Adipocyte (in vitro differentiated cells): ENCODE measurements at regions not wholly inside any gene's neighbourhood (a gene's known extent, or its start where the extent isn't known, plus 50 kb on each side); places are given as distances from the start of the nearest gene placed in this dataset.

Source experiments
- DNase-seq: peaks from one replicate; pipeline ENCODE4 v3.0.0-alpha.2; 2015; ENCODE audit warnings: low read depth
- H3K27me3 ChIP-seq: replicated peaks from 2 replicates; pipeline ENCODE4 v1.7.0; 2013; ENCODE audit warnings: mild to moderate bottlenecking, low read length, moderate library complexity; ENCODE audit not compliant: control insufficient read depth, insufficient read depth
- H3K36me3 ChIP-seq: 2 replicates; pipeline ENCODE4 v1.7.0; 2013; ENCODE audit warnings: low read length, mild to moderate bottlenecking, moderate library complexity; ENCODE audit not compliant: control insufficient read depth, insufficient read depth, severe bottlenecking
- H3K4me1 ChIP-seq: 2 replicates; pipeline ENCODE4 v1.7.0; 2013; ENCODE audit warnings: mild to moderate bottlenecking, low read length, moderate library complexity; ENCODE audit not compliant: control insufficient read depth, insufficient read depth
- H3K4me3 ChIP-seq: 2 replicates; pipeline ENCODE4 v1.7.0; 2013; ENCODE audit warnings: mild to moderate bottlenecking, low read length, moderate library complexity
- H3K9ac ChIP-seq: 2 replicates; pipeline ENCODE4 v1.7.0; 2013; ENCODE audit warnings: mild to moderate bottlenecking, low read length, moderate library complexity
- H3K9me3 ChIP-seq: 2 replicates; pipeline ENCODE4 v1.7.0; 2013; ENCODE audit warnings: mild to moderate bottlenecking, low read length, moderate library complexity; ENCODE audit not compliant: control insufficient read depth

DNA sequence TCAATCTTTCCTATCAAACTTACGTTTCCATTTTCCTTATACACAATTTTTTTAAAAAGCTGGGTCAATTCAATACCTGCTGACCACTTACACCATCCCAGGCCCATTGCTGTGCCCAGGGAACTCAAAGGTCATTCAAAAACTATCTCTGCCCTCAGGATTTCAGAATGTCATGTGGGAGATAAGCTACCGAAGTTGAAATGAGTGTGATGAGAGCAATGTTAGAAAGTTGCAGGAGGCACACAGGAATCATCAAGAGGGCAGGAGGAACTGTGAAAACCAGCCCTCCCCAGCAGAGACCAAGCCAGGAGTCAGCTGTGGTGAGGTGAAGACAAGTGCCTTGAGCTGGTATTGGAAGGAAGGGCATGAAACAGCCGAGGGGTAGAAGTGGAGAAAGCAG lies 195.9 kb downstream of the HS3ST3A1 start:
- Histone ChIP-seq H3K36me3 (no peaks in the 10 kb centered on the region), H3K9ac (no peak overlapping the region), H3K27me3 (no peaks in the 10 kb centered on the region), H3K4me3 (no peak overlapping the region), H3K4me1 (peaks cover 15% of the 10 kb centered on the region), H3K9me3 (no peaks in the 10 kb centered on the region)
- no peak for DNase-seq

- peaks cover 8% of the 10 kb centered on the region for H3K4me1 ChIP-seq
- DNase-seq, result no peak
- no peak overlapping the region for H3K4me3 ChIP-seq
- no peaks in the 10 kb centered on the region for H3K9me3 ChIP-seq
- no peaks in the 10 kb centered on the region for H3K36me3 ChIP-seq
- no peak overlapping the region for H3K9ac ChIP-seq
- no peaks in the 10 kb centered on the region for H3K27me3 ChIP-seq
Observed at GRCh38 chr17:13405080-13405479, 196.6 kb downstream of the HS3ST3A1 start.

- DNase-seq, result no peak
- no peaks in the 10 kb centered on the region for H3K36me3 ChIP-seq
- no peak overlapping the region for H3K4me3 ChIP-seq
- no peaks in the 10 kb centered on the region for H3K27me3 ChIP-seq
- H3K9me3 ChIP-seq, result no peaks in the 10 kb centered on the region
- peaks cover 4% of the 10 kb centered on the region for H3K4me1 ChIP-seq
- H3K9ac ChIP-seq, result no peak overlapping the region
Observed at GRCh38 chr17:13403982-13404946, 197.5 kb downstream of the HS3ST3A1 start.

DNA sequence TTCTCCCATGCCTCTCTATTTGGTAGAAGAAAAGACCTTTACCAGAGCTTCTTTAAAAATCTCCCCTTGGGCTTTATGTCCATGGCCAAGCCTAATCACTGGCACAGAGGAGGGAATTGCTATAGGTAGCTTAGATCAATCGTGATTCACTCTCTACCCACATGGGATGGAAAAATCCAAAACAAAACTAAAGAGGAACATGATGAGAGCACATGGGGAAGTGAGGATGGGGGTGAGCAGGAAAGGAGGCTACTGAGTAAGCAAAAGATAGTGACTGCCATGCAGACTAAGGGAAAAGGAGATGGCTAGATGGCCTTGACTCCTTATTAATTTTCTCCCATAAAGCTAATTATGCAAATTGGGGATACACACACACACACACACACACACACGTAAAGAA lies 201.2 kb downstream of the HS3ST3A1 start:
- no peak for DNase-seq
- peaks cover 9% of the 10 kb centered on the region for H3K4me1 ChIP-seq

DNA sequence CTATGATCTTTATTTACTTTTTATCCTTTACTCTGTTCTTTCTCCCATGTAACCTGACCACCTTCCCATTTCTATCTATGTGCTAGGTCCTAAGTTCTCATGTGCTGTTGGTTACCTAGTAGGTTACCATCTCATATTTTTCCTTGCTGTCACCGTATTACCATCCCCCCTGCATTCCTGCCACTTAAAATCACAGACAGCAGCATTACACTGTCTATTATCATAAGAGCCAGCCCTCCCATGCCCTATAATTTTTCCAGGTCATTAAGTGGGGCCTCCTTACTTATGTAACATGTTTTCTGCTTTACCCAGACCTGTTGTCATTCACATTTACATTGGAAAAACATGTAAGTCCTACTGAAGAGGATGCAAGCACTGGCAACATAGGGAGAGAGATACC lies 202.9 kb downstream of the HS3ST3A1 start:
- no peak overlapping the region for H3K4me3 ChIP-seq
- no peak overlapping the region for H3K9ac ChIP-seq
- no peak for DNase-seq
- H3K4me1 ChIP-seq, result peaks cover 23% of the 10 kb centered on the region
- H3K36me3 ChIP-seq, result no peaks in the 10 kb centered on the region
- no peaks in the 10 kb centered on the region for H3K9me3 ChIP-seq
- no peaks in the 10 kb centered on the region for H3K27me3 ChIP-seq

More for the DNA sequence above, 201.2 kb downstream of the HS3ST3A1 start:
- H3K9ac ChIP-seq, result no peak overlapping the region
- no peaks in the 10 kb centered on the region for H3K27me3 ChIP-seq
- H3K36me3 ChIP-seq, result no peaks in the 10 kb centered on the region
- no peak overlapping the region for H3K4me3 ChIP-seq
- H3K9me3 ChIP-seq, result no peaks in the 10 kb centered on the region

DNA sequence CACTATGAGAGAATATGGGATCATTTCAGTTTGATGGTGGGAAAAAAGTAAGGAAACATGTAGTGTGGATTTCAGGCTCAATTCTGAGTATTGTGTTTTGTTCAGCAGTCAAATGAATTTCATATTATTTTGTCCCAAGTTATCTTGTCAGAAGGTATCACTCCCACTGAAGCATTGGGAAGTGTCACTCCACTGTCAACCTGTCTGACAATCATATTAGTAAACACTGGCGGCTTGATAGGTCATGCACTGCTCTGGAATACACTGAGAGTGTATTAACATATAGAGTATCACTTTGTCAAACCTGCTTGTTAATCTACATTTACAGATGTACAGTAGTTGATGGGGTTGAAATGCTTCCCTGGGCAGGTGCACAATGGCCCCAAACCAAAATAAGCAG lies 203.6 kb downstream of the HS3ST3A1 start:
- Histone ChIP-seq H3K27me3 (no peaks in the 10 kb centered on the region), H3K9ac (no peak overlapping the region), H3K4me1 (peaks cover 26% of the 10 kb centered on the region), H3K4me3 (no peak overlapping the region), H3K36me3 (no peaks in the 10 kb centered on the region), H3K9me3 (no peaks in the 10 kb centered on the region)
- DNase-seq, result no peak

DNA sequence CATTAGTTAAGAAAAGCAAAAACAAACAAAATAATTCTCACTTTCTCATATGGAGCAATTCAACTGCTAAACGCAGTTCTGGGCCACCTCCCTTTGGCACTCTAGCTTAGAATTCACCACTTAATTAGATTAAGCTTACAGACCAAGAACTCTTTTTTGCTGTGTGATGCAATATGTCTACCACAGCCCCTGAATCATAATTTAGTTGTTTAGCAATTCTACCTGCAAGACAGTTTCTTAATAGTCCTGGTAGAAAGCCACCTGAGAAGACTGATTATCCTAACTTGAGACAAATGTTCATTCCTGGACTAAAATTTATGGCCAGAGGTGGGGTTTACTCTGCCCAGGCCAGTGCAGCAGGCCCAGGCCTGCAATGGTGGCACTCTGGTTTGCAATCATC lies 205.9 kb downstream of the HS3ST3A1 start:
- H3K36me3 ChIP-seq, result no peaks in the 10 kb centered on the region
- no peaks in the 10 kb centered on the region for H3K9me3 ChIP-seq
- peaks cover 26% of the 10 kb centered on the region for H3K4me1 ChIP-seq
- H3K9ac ChIP-seq, result peak overlapping the region; percentile 64
- H3K4me3 ChIP-seq, result peak overlapping the region; percentile 9
- H3K27me3 ChIP-seq, result no peaks in the 10 kb centered on the region
- DNase-seq, result peak; percentile 76

DNA sequence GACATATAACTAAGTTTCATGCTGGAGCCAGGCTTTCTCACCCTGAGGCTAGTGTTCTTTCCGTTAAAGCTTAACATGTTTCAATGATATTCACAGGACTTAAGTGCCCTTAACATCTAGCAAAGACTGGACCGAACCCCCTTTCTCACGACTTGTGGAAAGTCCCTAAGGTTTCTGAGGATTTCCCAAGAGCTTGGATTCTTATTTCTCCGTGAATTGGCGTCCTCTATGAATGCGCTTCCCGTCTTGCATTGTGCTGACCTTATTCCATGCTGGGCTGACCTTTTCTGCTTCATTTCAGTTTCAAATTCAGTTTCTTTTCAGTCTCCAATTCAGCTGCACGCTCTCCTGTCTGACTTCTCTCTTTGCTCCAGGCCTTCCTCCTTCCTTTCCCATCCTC lies 206.4 kb downstream of the HS3ST3A1 start:
- Histone ChIP-seq H3K9me3 (no peaks in the 10 kb centered on the region), H3K27me3 (no peaks in the 10 kb centered on the region), H3K9ac (peak overlapping the region; percentile 64), H3K4me1 (peaks cover 26% of the 10 kb centered on the region), H3K36me3 (no peaks in the 10 kb centered on the region), H3K4me3 (peak overlapping the region; percentile 9)
- DNase-seq, result peak; percentile 28

DNA sequence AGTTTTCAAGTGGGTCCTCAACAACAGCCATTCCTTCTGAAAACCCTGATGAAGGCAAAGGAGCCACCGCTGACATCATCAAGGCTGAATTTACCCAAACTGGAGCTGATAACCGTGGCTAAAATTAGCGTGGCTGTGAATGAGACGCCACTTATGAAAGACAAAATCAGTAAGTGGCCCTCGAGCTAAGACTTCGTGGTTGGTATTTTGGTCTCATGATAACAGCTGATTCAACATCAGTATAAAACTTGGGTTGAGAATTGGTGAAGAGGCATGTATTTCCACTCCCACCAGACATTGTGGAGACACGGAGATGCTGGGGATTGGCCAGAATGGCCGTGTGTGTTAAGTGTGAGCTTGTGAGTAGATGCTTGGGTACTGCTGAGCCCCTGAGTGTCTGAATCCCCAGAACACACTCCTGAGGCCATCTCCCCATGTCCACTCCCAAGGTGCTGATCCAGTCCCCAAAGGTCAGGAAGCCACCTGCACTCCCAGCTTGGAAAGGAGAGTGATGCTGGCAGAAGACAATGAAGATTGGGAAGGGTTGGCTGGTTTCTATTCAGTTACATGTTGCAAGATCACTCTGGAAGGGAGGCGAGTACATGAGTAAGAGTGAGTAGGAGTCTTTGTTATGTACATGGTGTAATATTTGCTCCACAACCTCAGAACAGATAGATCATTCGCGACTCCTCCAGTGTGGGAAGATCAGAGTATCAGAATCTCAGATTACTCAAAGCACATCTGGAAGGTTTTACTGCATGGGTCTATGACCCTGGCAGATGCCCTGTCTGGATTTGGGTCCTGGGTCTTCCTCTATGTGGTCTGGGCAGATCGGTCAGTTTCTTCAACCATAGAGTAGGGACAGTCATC lies 207.7 kb downstream of the HS3ST3A1 start:
- Histone ChIP-seq H3K36me3 (no peaks in the 10 kb centered on the region), H3K4me1 (peaks cover 26% of the 10 kb centered on the region), H3K4me3 (peak overlapping the region; percentile 36), H3K27me3 (no peaks in the 10 kb centered on the region), H3K9me3 (no peaks in the 10 kb centered on the region), H3K9ac (no peak overlapping the region)
- peak; percentile 73 for DNase-seq

- no peaks in the 10 kb centered on the region for H3K9me3 ChIP-seq
- no peaks in the 10 kb centered on the region for H3K4me1 ChIP-seq
- no peak for DNase-seq
- no peak overlapping the region for H3K9ac ChIP-seq
- no peak overlapping the region for H3K4me3 ChIP-seq
- no peaks in the 10 kb centered on the region for H3K27me3 ChIP-seq
- H3K36me3 ChIP-seq, result no peaks in the 10 kb centered on the region
Observed at GRCh38 chr17:13387952-13388351, 213.8 kb downstream of the HS3ST3A1 start.

DNA sequence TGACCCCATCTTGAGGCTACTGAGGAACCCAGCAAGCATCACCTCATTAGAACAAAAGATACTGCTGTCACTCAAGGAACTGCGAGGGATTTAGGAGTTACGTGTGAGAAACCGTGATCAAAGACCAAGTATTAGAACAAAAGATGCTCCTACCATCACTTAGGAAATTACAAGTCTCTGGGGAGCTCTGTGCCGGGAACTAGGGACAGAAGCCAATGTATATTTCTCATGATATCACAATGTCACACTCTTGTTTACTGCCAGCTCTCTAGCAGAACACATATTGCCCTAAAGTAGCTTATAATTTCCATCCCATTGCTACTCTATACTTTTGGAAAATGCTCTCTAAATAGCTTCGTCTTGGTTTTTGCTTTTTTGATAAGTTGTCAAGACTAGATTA lies 214.5 kb downstream of the HS3ST3A1 start:
- no peaks in the 10 kb centered on the region for H3K27me3 ChIP-seq
- no peaks in the 10 kb centered on the region for H3K36me3 ChIP-seq
- H3K9ac ChIP-seq, result no peak overlapping the region
- no peaks in the 10 kb centered on the region for H3K9me3 ChIP-seq
- no peak overlapping the region for H3K4me3 ChIP-seq
- no peaks in the 10 kb centered on the region for H3K4me1 ChIP-seq
- DNase-seq, result no peak
